GM21381 (cell line): ENCODE measurements at regions not wholly inside any gene's neighbourhood (a gene's known extent, or its start where the extent isn't known, plus 50 kb on each side); places are given as distances from the start of the nearest gene placed in this dataset.

Experiments
- ATAC-seq: cut with Tn5 transposase; IDR thresholded peaks from one replicate; pipeline ENCODE4 v1.9.1; 2021; ENCODE audit warnings: mild to moderate bottlenecking, moderate library complexity; ENCODE audit not compliant: unreplicated experiment

- ATAC-seq, result no peak
Observed at GRCh38 chr9:95762322-95762721, 113.2 kb upstream of the ERCC6L2 start.

GRCh38 chr9:95760791-95761190, 114.7 kb upstream of the ERCC6L2 start:
- no peak for ATAC-seq

GRCh38 chr9:95757439-95757838, 118.1 kb upstream of the ERCC6L2 start:
- no peak for ATAC-seq

GRCh38 chr9:95756986-95757385, 118.5 kb upstream of the ERCC6L2 start:
- ATAC-seq, result no peak

- ATAC-seq, result no peak
Observed at GRCh38 chr9:95756101-95756500, 119.4 kb upstream of the ERCC6L2 start.

GRCh38 chr9:95755421-95755730, 120.1 kb upstream of the ERCC6L2 start:
- ATAC-seq, result no peak

GRCh38 chr9:95754533-95755420, 120.7 kb upstream of the ERCC6L2 start:
- ATAC-seq, result no peak

- ATAC-seq, result no peak
Observed at GRCh38 chr9:95753762-95754465, 121.6 kb upstream of the ERCC6L2 start.

- ATAC-seq, result no peak
Observed at GRCh38 chr9:95752129-95752731, 123.3 kb upstream of the ERCC6L2 start.

GRCh38 chr9:95751520-95751790, 124.0 kb upstream of the ERCC6L2 start:
- no peak for ATAC-seq

GRCh38 chr9:95750725-95751519, 124.6 kb upstream of the ERCC6L2 start:
- peak; percentile 54 for ATAC-seq

GRCh38 chr9:95749493-95749892, 126.0 kb upstream of the ERCC6L2 start:
- no peak for ATAC-seq

GRCh38 chr9:95746408-95747180, 128.9 kb upstream of the ERCC6L2 start:
- no peak for ATAC-seq

- no peak for ATAC-seq
Observed at GRCh38 chr9:95742821-95743220, 132.7 kb upstream of the ERCC6L2 start.

- no peak for ATAC-seq
Observed at GRCh38 chr9:95741631-95742030, 133.9 kb upstream of the ERCC6L2 start.

- no peak for ATAC-seq
Observed at GRCh38 chr9:95740217-95741004, 135.1 kb upstream of the ERCC6L2 start.

- ATAC-seq, result no peak
Observed at GRCh38 chr9:95738438-95738837, 137.1 kb upstream of the ERCC6L2 start.

- ATAC-seq, result no peak
Observed at GRCh38 chr9:95736891-95737522, 138.5 kb upstream of the ERCC6L2 start.

- ATAC-seq, result no peak
Observed at GRCh38 chr9:95736370-95736769, 139.1 kb upstream of the ERCC6L2 start.
